ENCODE measurements at regions not wholly inside any gene's neighbourhood (a gene's known extent, or its start where the extent isn't known, plus 50 kb on each side); places are given as distances from the start of the nearest gene placed in this dataset.

- Mint-ChIP-seq H3K4me1 (no peaks in the 10 kb centered on the region), H3K9me3 (no peaks in the 10 kb centered on the region), H3K27ac (no peak overlapping the region), H3K27me3 (peaks cover 12% of the 10 kb centered on the region), H3K4me3 (no peak overlapping the region), H3K36me3 (no peaks in the 10 kb centered on the region)
- ATAC-seq (ENCODE audit: low read depth): no peak
- DNase-seq (ENCODE audit: low spot score in 2 of 2): no peak
These were observed 78.3 kb downstream of the RAMP3 start for GRCh38 chr7:45235905-45236304.

- no peaks in the 10 kb centered on the region for H3K4me1 Mint-ChIP-seq
- no peak for ATAC-seq (ENCODE audit: low read depth)
- H3K36me3 Mint-ChIP-seq: no peaks in the 10 kb centered on the region
- H3K4me3 Mint-ChIP-seq: no peak overlapping the region
- H3K9me3 Mint-ChIP-seq: no peaks in the 10 kb centered on the region
- peaks cover 16% of the 10 kb centered on the region for H3K27me3 Mint-ChIP-seq
- no peak for DNase-seq (ENCODE audit: low spot score in 2 of 2)
- H3K27ac Mint-ChIP-seq: no peak overlapping the region
These were observed 79.1 kb downstream of the RAMP3 start for GRCh38 chr7:45236666-45237065.

- Mint-ChIP-seq H3K27me3 (peaks cover 17% of the 10 kb centered on the region), H3K27ac (no peak overlapping the region), H3K36me3 (no peaks in the 10 kb centered on the region), H3K9me3 (no peaks in the 10 kb centered on the region), H3K4me3 (no peak overlapping the region), H3K4me1 (no peaks in the 10 kb centered on the region)
- ATAC-seq (ENCODE audit: low read depth): no peak
- DNase-seq (ENCODE audit: low spot score in 2 of 2): no peak
These were observed 80.3 kb downstream of the RAMP3 start for GRCh38 chr7:45237788-45238461.

GRCh38 chr7:45238806-45239205, 81.2 kb downstream of the RAMP3 start:
- Mint-ChIP-seq H3K4me3 (no peak overlapping the region), H3K9me3 (no peaks in the 10 kb centered on the region), H3K27ac (no peak overlapping the region), H3K27me3 (peaks cover 24% of the 10 kb centered on the region), H3K36me3 (no peaks in the 10 kb centered on the region), H3K4me1 (no peaks in the 10 kb centered on the region)
- DNase-seq (ENCODE audit: low spot score in 2 of 2) (no peak), ATAC-seq (ENCODE audit: low read depth) (no peak)

- Mint-ChIP-seq H3K4me3 (no peak overlapping the region), H3K9me3 (no peaks in the 10 kb centered on the region), H3K27ac (no peak overlapping the region), H3K36me3 (no peaks in the 10 kb centered on the region), H3K27me3 (peaks cover 22% of the 10 kb centered on the region), H3K4me1 (no peaks in the 10 kb centered on the region)
- no peak for ATAC-seq (ENCODE audit: low read depth)
- DNase-seq (ENCODE audit: low spot score in 2 of 2): no peak
These were observed 81.9 kb downstream of the RAMP3 start for GRCh38 chr7:45239486-45239885.

- DNase-seq (ENCODE audit: low spot score in 2 of 2) (no peak), ATAC-seq (ENCODE audit: low read depth) (no peak)
- Mint-ChIP-seq H3K4me1 (no peaks in the 10 kb centered on the region), H3K27me3 (peaks cover 23% of the 10 kb centered on the region), H3K27ac (no peak overlapping the region), H3K4me3 (no peak overlapping the region), H3K36me3 (no peaks in the 10 kb centered on the region), H3K9me3 (no peaks in the 10 kb centered on the region)
These were observed 82.7 kb downstream of the RAMP3 start for GRCh38 chr7:45240273-45240771.

- H3K27me3 Mint-ChIP-seq: peaks cover 25% of the 10 kb centered on the region
- H3K4me1 Mint-ChIP-seq: no peaks in the 10 kb centered on the region
- no peaks in the 10 kb centered on the region for H3K36me3 Mint-ChIP-seq
These were observed 83.3 kb downstream of the RAMP3 start for GRCh38 chr7:45240926-45241325.

GRCh38 chr7:45241339-45242109, 83.9 kb downstream of the RAMP3 start:
- ATAC-seq (ENCODE audit: low read depth) (no peak), DNase-seq (ENCODE audit: low spot score in 2 of 2) (no peak)
- H3K4me1 Mint-ChIP-seq: no peaks in the 10 kb centered on the region
- H3K4me3 Mint-ChIP-seq: no peak overlapping the region
- no peaks in the 10 kb centered on the region for H3K36me3 Mint-ChIP-seq
- H3K9me3 Mint-ChIP-seq: no peaks in the 10 kb centered on the region
- peaks cover 27% of the 10 kb centered on the region for H3K27me3 Mint-ChIP-seq
- no peak overlapping the region for H3K27ac Mint-ChIP-seq

More at GRCh38 chr7:45240926-45241325, 83.3 kb downstream of the RAMP3 start:
- DNase-seq (ENCODE audit: low spot score in 2 of 2) (no peak), ATAC-seq (ENCODE audit: low read depth) (no peak)
- Mint-ChIP-seq H3K9me3 (no peaks in the 10 kb centered on the region), H3K4me3 (no peak overlapping the region), H3K27ac (no peak overlapping the region)

GRCh38 chr7:45242261-45242660, 84.7 kb downstream of the RAMP3 start:
- ATAC-seq (ENCODE audit: low read depth) (no peak), DNase-seq (ENCODE audit: low spot score in 2 of 2) (no peak)
- Mint-ChIP-seq H3K4me3 (no peak overlapping the region), H3K4me1 (no peaks in the 10 kb centered on the region), H3K36me3 (peaks cover under 1% of the 10 kb centered on the region), H3K27ac (no peak overlapping the region), H3K27me3 (peaks cover 29% of the 10 kb centered on the region), H3K9me3 (peaks cover 3% of the 10 kb centered on the region)

- no peaks in the 10 kb centered on the region for H3K4me1 Mint-ChIP-seq
- ATAC-seq (ENCODE audit: low read depth) (no peak), DNase-seq (ENCODE audit: low spot score in 2 of 2) (no peak)
- H3K4me3 Mint-ChIP-seq: no peak overlapping the region
- peaks cover 5% of the 10 kb centered on the region for H3K9me3 Mint-ChIP-seq
- H3K27ac Mint-ChIP-seq: no peak overlapping the region
- peaks cover 32% of the 10 kb centered on the region for H3K27me3 Mint-ChIP-seq
- H3K36me3 Mint-ChIP-seq: peaks cover 3% of the 10 kb centered on the region
These were observed 85.1 kb downstream of the RAMP3 start for GRCh38 chr7:45242698-45243097.

- no peak overlapping the region for H3K4me3 Mint-ChIP-seq
- H3K9me3 Mint-ChIP-seq: peaks cover 5% of the 10 kb centered on the region
- DNase-seq (ENCODE audit: low spot score in 2 of 2) (no peak), ATAC-seq (ENCODE audit: low read depth) (no peak)
- no peak overlapping the region for H3K27ac Mint-ChIP-seq
- H3K27me3 Mint-ChIP-seq: peaks cover 29% of the 10 kb centered on the region
- peaks cover 3% of the 10 kb centered on the region for H3K36me3 Mint-ChIP-seq
- H3K4me1 Mint-ChIP-seq: no peaks in the 10 kb centered on the region
These were observed 87.4 kb downstream of the RAMP3 start for GRCh38 chr7:45244981-45245380.

- no peak overlapping the region for H3K4me3 Mint-ChIP-seq
- peaks cover 3% of the 10 kb centered on the region for H3K36me3 Mint-ChIP-seq
- peaks cover 5% of the 10 kb centered on the region for H3K9me3 Mint-ChIP-seq
- H3K4me1 Mint-ChIP-seq: no peaks in the 10 kb centered on the region
- H3K27me3 Mint-ChIP-seq: peaks cover 21% of the 10 kb centered on the region
- H3K27ac Mint-ChIP-seq: no peak overlapping the region
- DNase-seq (ENCODE audit: low spot score in 2 of 2) (no peak), ATAC-seq (ENCODE audit: low read depth) (no peak)
These were observed 88.7 kb downstream of the RAMP3 start for GRCh38 chr7:45246339-45246738.

- Mint-ChIP-seq H3K27ac (no peak overlapping the region), H3K4me1 (peaks cover 4% of the 10 kb centered on the region), H3K9me3 (peaks cover 2% of the 10 kb centered on the region), H3K27me3 (peaks cover 15% of the 10 kb centered on the region), H3K4me3 (no peak overlapping the region), H3K36me3 (peaks cover 2% of the 10 kb centered on the region)
- ATAC-seq (ENCODE audit: low read depth) (no peak), DNase-seq (ENCODE audit: low spot score in 2 of 2) (no peak)
These were observed 94.7 kb downstream of the RAMP3 start for GRCh38 chr7:45252248-45252647.

- peaks cover 17% of the 10 kb centered on the region for H3K27me3 Mint-ChIP-seq
- peaks cover 4% of the 10 kb centered on the region for H3K4me1 Mint-ChIP-seq
- DNase-seq (ENCODE audit: low spot score in 2 of 2) (no peak), ATAC-seq (ENCODE audit: low read depth) (no peak)
- H3K36me3 Mint-ChIP-seq: no peaks in the 10 kb centered on the region
- no peak overlapping the region for H3K27ac Mint-ChIP-seq
- H3K4me3 Mint-ChIP-seq: no peak overlapping the region
- no peaks in the 10 kb centered on the region for H3K9me3 Mint-ChIP-seq
These were observed 95.3 kb downstream of the RAMP3 start for GRCh38 chr7:45252857-45253256.
